ENCODE measurements at regions not wholly inside any gene's neighbourhood (a gene's known extent, or its start where the extent isn't known, plus 50 kb on each side); places are given as distances from the start of the nearest gene placed in this dataset.

DNA sequence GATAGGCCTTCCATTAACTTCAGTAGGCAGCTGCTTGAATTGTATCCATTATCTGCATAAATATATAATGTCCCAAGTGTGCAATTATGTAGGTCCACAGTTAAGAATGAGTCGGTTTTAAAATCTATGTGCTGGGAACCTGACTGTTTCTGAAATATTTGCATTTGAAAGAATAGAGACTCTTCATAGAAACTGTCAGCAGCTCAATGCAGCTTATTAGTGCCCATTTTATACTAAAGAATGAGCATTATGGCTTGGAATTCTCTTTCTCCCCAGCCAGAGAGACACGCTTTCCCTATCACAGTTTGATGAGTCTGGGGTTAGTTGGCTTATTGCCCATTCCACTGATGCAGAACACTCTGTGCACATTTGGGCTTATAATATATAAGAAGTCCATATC is 202.0 kb upstream of the PCDH7 start:
- no peaks in the 10 kb centered on the region for H3K9me3 ChIP-seq (ENCODE audit: insufficient read depth, low read depth, low read length)
- H3K4me3 ChIP-seq (ENCODE audit: low read length), result no peak overlapping the region
- H3K27me3 ChIP-seq (ENCODE audit: insufficient read depth, low read length), result no peaks in the 10 kb centered on the region
- H3K4me1 ChIP-seq (ENCODE audit: insufficient read depth, low read length), result no peaks in the 10 kb centered on the region
- no peaks in the 10 kb centered on the region for H3K36me3 ChIP-seq (ENCODE audit: insufficient read depth, low read length)
- H3K27ac ChIP-seq (ENCODE audit: low read depth, low read length), result no peak overlapping the region
- 92% methylated on average over 1 of the region's 2 CpGs for WGBS
- H3K9ac ChIP-seq (ENCODE audit: low read depth, low read length), result no peak overlapping the region

DNA sequence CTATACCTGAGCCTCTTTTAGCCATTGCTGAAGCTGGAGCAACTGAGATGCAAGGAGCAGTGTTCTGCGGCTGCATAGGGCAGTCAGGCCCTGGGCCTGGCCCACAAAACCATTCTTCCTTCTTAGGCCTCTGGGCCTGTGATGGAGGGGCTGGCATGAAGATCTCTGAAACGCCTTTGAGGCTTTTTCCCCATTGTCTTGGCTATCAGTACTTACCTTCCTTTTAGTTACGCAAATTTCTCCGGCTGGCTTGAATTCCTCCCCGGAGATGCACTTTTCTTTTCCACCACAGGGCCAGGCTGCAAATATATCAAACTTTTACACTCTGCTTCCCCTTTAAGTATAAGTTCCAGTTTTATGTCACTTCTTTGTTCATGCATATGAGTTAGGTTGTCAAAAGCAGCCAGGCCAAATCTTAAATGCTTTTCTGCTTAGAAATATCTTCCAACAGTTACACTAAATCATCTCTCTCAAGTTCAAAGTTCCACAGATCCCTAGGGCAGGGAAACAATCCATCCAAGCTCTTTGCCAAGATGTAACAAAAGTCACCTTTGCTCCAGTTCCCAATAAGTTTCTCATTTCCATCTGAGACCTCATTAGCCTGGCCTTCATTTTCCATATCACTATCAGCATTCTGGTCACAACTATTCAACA is 194.4 kb upstream of the PCDH7 start:
- H3K27ac ChIP-seq (ENCODE audit: low read depth, low read length), result no peak overlapping the region
- 90% methylated on average over 5 of the region's 5 CpGs for WGBS
- H3K9me3 ChIP-seq (ENCODE audit: insufficient read depth, low read depth, low read length), result peaks cover 13% of the 10 kb centered on the region
- H3K9ac ChIP-seq (ENCODE audit: low read depth, low read length), result no peak overlapping the region
- H3K4me1 ChIP-seq (ENCODE audit: insufficient read depth, low read length), result no peaks in the 10 kb centered on the region
- H3K36me3 ChIP-seq (ENCODE audit: insufficient read depth, low read length), result no peaks in the 10 kb centered on the region; the same call in 1 of the 2 replicates
- no peaks in the 10 kb centered on the region for H3K27me3 ChIP-seq (ENCODE audit: insufficient read depth, low read length)
- H3K4me3 ChIP-seq (ENCODE audit: low read length), result no peak overlapping the region

DNA sequence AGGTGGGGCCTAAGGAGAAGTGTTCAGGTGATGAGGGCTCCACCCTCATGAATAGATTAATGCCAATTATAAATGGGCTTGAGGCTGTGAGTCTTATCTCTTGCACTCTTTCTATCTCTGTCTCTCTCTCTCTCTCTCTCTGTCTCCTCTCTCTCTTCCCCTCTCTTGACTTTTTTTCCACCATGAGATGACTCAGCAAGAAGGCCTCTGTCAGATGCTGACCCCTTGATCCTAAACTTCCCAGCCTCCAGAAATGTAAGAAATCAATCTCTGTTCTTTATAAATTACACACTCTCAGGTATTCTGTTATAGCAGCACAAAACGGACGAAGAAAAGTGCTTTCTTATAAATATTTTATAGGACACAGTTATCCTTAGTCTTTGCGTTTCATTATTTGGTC is 184.9 kb upstream of the PCDH7 start:
- Histone ChIP-seq H3K4me1 (ENCODE audit: insufficient read depth, low read length) (no peaks in the 10 kb centered on the region), H3K36me3 (ENCODE audit: insufficient read depth, low read length) (no peaks in the 10 kb centered on the region), H3K9ac (ENCODE audit: low read depth, low read length) (no peak overlapping the region), H3K27me3 (ENCODE audit: insufficient read depth, low read length) (no peaks in the 10 kb centered on the region), H3K27ac (ENCODE audit: low read depth, low read length) (no peak overlapping the region), H3K4me3 (ENCODE audit: low read length) (no peak overlapping the region), H3K9me3 (ENCODE audit: insufficient read depth, low read depth, low read length) (no peaks in the 10 kb centered on the region)
- 89% methylated on average over 3 of the region's 3 CpGs for WGBS

DNA sequence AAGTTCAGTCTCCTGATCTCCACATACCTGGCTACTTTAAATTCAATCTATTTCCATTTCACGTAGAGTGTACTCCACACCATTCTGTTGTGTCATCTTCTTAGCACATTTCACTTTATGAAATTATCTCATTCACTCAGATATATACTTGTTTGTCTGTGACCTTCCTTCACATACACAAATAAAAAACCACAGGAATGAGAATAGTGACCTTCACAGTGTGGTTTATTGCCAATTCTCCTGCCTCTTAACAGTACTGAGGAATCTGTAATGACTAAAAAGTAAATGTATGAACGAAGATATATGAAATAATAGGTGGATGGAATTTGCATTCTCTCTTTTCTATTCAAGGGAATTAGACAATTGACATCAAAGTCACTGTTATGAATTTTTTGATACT is 183.9 kb upstream of the PCDH7 start:
- WGBS, result over 99% methylated on average over 2 of the region's 2 CpGs
- H3K9me3 ChIP-seq (ENCODE audit: insufficient read depth, low read depth, low read length), result no peaks in the 10 kb centered on the region
- H3K4me3 ChIP-seq (ENCODE audit: low read length), result no peak overlapping the region
- no peak overlapping the region for H3K27ac ChIP-seq (ENCODE audit: low read depth, low read length)
- H3K27me3 ChIP-seq (ENCODE audit: insufficient read depth, low read length), result no peaks in the 10 kb centered on the region
- no peak overlapping the region for H3K9ac ChIP-seq (ENCODE audit: low read depth, low read length)
- H3K36me3 ChIP-seq (ENCODE audit: insufficient read depth, low read length), result no peaks in the 10 kb centered on the region
- H3K4me1 ChIP-seq (ENCODE audit: insufficient read depth, low read length), result no peaks in the 10 kb centered on the region

DNA sequence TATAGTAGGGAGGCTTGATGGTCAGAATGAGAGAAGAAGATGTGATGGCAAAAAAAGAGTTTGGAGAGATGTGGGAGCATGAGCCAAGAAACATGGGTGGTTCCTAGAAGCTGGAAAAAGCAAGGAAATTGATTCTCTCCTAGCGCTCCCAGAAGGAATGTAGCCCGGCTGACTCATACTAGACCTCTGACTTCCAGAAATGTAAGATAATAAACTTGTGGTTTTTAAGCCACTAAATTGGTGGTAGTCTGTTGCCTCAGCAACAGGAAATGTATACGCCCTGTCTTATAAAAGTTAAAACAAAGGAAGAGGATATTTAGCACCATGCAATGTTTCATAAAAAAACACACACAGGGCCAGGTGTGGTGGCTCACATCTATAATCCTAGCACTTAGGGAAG is 182.7 kb upstream of the PCDH7 start:
- H3K4me1 ChIP-seq (ENCODE audit: insufficient read depth, low read length), result no peaks in the 10 kb centered on the region
- no peaks in the 10 kb centered on the region for H3K36me3 ChIP-seq (ENCODE audit: insufficient read depth, low read length)
- H3K9ac ChIP-seq (ENCODE audit: low read depth, low read length), result no peak overlapping the region
- no peaks in the 10 kb centered on the region for H3K9me3 ChIP-seq (ENCODE audit: insufficient read depth, low read depth, low read length)
- no peaks in the 10 kb centered on the region for H3K27me3 ChIP-seq (ENCODE audit: insufficient read depth, low read length)
- 91% methylated on average over 3 of the region's 3 CpGs for WGBS
- H3K27ac ChIP-seq (ENCODE audit: low read depth, low read length), result no peak overlapping the region
- no peak overlapping the region for H3K4me3 ChIP-seq (ENCODE audit: low read length)

DNA sequence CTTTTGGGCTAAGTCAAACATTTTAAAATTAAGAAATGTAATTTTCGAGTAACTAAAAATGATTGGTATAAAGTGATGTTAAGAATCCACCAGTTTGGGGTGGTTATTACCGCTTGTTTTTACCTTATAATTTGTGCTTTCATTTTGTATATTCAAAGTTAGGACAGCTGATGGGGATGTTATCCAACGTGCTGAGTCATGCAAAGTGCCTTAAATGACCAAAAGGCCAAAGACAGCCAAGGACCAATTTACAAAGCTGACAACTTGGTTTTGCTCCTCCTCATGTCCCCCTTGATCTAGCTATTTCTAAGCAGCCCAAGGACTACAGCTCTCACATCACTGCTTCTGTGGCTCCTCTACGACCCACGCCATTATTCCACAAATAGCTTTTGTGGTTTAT is 181.4 kb upstream of the PCDH7 start:
- H3K9ac ChIP-seq (ENCODE audit: low read depth, low read length), result no peak overlapping the region
- H3K4me1 ChIP-seq (ENCODE audit: insufficient read depth, low read length), result peaks cover 8% of the 10 kb centered on the region; the same call in 1 of the 2 replicates
- H3K36me3 ChIP-seq (ENCODE audit: insufficient read depth, low read length), result no peaks in the 10 kb centered on the region
- WGBS, result 94% methylated on average over 3 of the region's 5 CpGs
- H3K27me3 ChIP-seq (ENCODE audit: insufficient read depth, low read length), result no peaks in the 10 kb centered on the region
- H3K27ac ChIP-seq (ENCODE audit: low read depth, low read length), result no peak overlapping the region
- no peak overlapping the region for H3K4me3 ChIP-seq (ENCODE audit: low read length)
- H3K9me3 ChIP-seq (ENCODE audit: insufficient read depth, low read depth, low read length), result no peaks in the 10 kb centered on the region

DNA sequence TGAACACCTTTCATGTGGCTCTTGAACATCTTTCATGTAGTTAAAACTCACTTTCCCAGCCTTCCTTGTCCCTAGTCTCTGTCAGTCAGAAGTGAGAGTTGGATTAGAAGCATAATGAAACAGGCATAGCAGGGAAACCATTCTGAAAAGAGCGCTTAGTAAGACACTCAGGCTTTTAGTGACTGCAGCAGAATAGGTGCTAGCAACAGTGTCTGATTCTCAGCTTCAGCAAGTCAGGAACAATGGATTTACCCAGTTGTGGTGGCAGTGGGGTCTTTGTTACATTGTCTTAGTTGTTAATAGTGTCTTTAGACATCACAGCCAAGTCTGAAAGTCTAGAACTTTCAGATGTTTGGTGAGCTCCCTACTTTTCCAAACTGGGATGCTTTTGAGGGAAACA is 177.1 kb upstream of the PCDH7 start:
- H3K4me3 ChIP-seq (ENCODE audit: low read length), result no peak overlapping the region
- H3K9me3 ChIP-seq (ENCODE audit: insufficient read depth, low read depth, low read length), result no peaks in the 10 kb centered on the region
- H3K27me3 ChIP-seq (ENCODE audit: insufficient read depth, low read length), result no peaks in the 10 kb centered on the region
- no peak overlapping the region for H3K27ac ChIP-seq (ENCODE audit: low read depth, low read length)
- H3K4me1 ChIP-seq (ENCODE audit: insufficient read depth, low read length), result peaks cover 8% of the 10 kb centered on the region; the same call in 1 of the 2 replicates
- 83% methylated on average over 1 of the region's 1 CpG for WGBS
- H3K36me3 ChIP-seq (ENCODE audit: insufficient read depth, low read length), result no peaks in the 10 kb centered on the region
- H3K9ac ChIP-seq (ENCODE audit: low read depth, low read length), result no peak overlapping the region

DNA sequence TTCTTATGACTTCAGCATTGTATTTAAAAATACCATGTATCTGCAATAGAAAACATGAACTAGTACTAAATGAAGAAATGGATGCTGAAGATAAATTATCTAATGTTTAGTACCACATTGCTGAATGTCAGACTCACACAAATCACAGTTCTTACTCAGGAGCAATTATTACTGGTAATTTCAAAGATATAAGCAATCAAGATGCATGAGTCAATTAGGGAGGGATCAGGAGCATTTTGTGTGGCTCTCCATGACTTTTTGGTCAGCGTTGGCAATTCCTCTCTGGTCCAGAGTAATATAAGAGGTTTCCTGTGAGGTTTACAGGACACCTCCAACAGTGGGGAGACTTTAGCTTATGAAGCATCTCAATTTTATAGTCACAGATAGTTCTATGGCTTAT is 167.0 kb upstream of the PCDH7 start:
- Histone ChIP-seq H3K9ac (ENCODE audit: low read depth, low read length) (no peak overlapping the region), H3K36me3 (ENCODE audit: insufficient read depth, low read length) (no peaks in the 10 kb centered on the region), H3K27ac (ENCODE audit: low read depth, low read length) (no peak overlapping the region), H3K4me3 (ENCODE audit: low read length) (no peak overlapping the region), H3K4me1 (ENCODE audit: insufficient read depth, low read length) (no peaks in the 10 kb centered on the region), H3K27me3 (ENCODE audit: insufficient read depth, low read length) (no peaks in the 10 kb centered on the region), H3K9me3 (ENCODE audit: insufficient read depth, low read depth, low read length) (no peaks in the 10 kb centered on the region)
- WGBS, result 97% methylated on average over 1 of the region's 1 CpG

DNA sequence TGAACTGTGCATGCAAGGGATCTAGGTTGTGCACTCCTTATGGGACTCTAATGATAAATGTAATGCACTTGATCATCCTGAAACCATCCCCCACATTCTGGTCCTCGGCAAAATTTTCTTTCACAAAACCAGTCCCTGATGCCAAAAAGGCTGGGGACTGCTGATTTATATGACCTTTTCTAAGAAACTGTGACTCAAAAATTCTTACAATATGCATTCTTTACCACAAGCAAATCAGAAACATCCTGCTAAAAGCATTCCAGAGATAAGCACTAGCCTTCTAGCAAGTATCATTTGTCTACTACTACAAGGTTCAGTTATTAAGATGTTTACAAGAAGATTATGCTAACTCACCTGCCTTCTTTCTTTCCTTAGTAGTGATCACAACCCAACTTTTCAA is 166.5 kb upstream of the PCDH7 start:
- H3K27me3 ChIP-seq (ENCODE audit: insufficient read depth, low read length), result no peaks in the 10 kb centered on the region
- no peaks in the 10 kb centered on the region for H3K4me1 ChIP-seq (ENCODE audit: insufficient read depth, low read length)
- no peak overlapping the region for H3K4me3 ChIP-seq (ENCODE audit: low read length)
- no peak overlapping the region for H3K9ac ChIP-seq (ENCODE audit: low read depth, low read length)
- no peak overlapping the region for H3K27ac ChIP-seq (ENCODE audit: low read depth, low read length)
- H3K36me3 ChIP-seq (ENCODE audit: insufficient read depth, low read length), result no peaks in the 10 kb centered on the region
- no peaks in the 10 kb centered on the region for H3K9me3 ChIP-seq (ENCODE audit: insufficient read depth, low read depth, low read length)
- WGBS, result 95% methylated on average over 1 of the region's 1 CpG

DNA sequence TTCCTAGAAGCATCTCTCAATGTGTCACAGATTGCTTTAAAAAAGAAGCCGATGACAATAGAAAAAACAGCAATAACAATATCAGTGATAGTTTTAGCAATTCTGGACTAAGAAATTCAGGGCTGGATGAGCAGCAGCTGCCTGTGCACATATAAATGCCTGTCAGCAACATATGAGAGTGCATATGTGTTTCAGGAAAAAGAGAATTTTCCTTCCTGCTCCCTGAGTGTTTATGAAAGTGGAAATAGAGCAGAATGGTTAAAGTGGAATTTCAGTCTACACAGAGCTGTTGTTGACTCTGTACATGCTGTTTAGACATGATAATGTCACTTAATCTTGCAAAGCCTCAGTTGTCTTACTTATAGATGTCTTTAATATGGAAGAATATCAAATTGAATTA is 164.4 kb upstream of the PCDH7 start:
- H3K27me3 ChIP-seq (ENCODE audit: insufficient read depth, low read length), result no peaks in the 10 kb centered on the region
- H3K4me3 ChIP-seq (ENCODE audit: low read length), result no peak overlapping the region
- H3K9ac ChIP-seq (ENCODE audit: low read depth, low read length), result no peak overlapping the region
- H3K36me3 ChIP-seq (ENCODE audit: insufficient read depth, low read length), result no peaks in the 10 kb centered on the region
- H3K4me1 ChIP-seq (ENCODE audit: insufficient read depth, low read length), result no peaks in the 10 kb centered on the region
- no peak overlapping the region for H3K27ac ChIP-seq (ENCODE audit: low read depth, low read length)
- no peaks in the 10 kb centered on the region for H3K9me3 ChIP-seq (ENCODE audit: insufficient read depth, low read depth, low read length)
- 100% methylated on average over 1 of the region's 1 CpG for WGBS

DNA sequence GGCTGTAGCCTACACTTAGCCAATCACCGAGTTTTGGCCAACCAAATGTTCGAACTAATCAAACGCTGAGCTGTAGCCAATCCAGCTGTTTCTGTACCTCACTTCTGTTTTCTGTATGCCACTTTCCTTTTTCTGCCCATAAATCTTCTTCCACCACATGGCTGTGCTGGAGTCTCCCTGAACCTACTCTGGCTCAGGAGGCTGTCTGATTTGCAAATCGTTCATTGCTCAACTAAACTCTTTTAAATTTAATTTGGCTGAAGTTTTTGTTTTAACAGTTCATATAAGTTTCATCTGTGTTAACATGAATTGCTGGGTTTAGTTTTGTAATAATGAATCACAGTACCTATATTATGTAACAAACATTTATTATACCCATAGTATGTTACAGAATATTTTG is 160.7 kb upstream of the PCDH7 start:
- no peak overlapping the region for H3K4me3 ChIP-seq (ENCODE audit: low read length)
- H3K9ac ChIP-seq (ENCODE audit: low read depth, low read length), result no peak overlapping the region
- no peaks in the 10 kb centered on the region for H3K36me3 ChIP-seq (ENCODE audit: insufficient read depth, low read length)
- 90% methylated on average over 4 of the region's 4 CpGs for WGBS
- no peaks in the 10 kb centered on the region for H3K27me3 ChIP-seq (ENCODE audit: insufficient read depth, low read length)
- H3K4me1 ChIP-seq (ENCODE audit: insufficient read depth, low read length), result no peaks in the 10 kb centered on the region
- no peaks in the 10 kb centered on the region for H3K9me3 ChIP-seq (ENCODE audit: insufficient read depth, low read depth, low read length)
- H3K27ac ChIP-seq (ENCODE audit: low read depth, low read length), result no peak overlapping the region

DNA sequence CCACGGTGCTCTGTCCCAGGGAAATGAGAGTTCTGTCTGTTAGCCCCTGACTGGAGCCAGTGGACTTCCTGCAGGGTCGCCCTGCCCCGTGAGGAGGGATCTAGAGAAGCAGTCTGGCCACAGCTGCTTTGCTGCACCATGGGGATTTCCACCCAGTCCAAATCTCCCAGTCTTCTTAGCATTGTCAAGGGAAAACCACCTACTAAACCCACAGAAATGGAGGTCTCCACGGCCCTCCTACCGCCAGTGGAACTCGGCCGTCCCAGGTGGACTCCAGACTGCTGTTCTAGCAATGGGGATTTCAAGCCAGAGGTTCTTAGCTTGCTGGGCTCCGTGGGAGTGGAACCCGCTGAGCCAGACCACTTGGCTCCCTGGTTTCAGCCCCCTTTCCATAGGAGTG is 133.3 kb upstream of the PCDH7 start:
- H3K4me1 ChIP-seq (ENCODE audit: insufficient read depth, low read length), result no peaks in the 10 kb centered on the region
- H3K36me3 ChIP-seq (ENCODE audit: insufficient read depth, low read length), result no peaks in the 10 kb centered on the region
- 94% methylated on average over 9 of the region's 9 CpGs for WGBS

More for the DNA sequence above, 133.3 kb upstream of the PCDH7 start:
- Histone ChIP-seq H3K9me3 (ENCODE audit: insufficient read depth, low read depth, low read length) (no peaks in the 10 kb centered on the region), H3K9ac (ENCODE audit: low read depth, low read length) (no peak overlapping the region), H3K27ac (ENCODE audit: low read depth, low read length) (no peak overlapping the region), H3K4me3 (ENCODE audit: low read length) (no peak overlapping the region), H3K27me3 (ENCODE audit: insufficient read depth, low read length) (no peaks in the 10 kb centered on the region)
